Urinary bladder (tissue), 3 donors: ENCODE measurements at regions not wholly inside any gene's neighbourhood (a gene's known extent, or its start where the extent isn't known, plus 50 kb on each side); places are given as distances from the start of the nearest gene placed in this dataset.

Source experiments
- DNase-seq: peaks from one replicate; pipeline ENCODE4 v3.0.0-alpha.2; 2015; ENCODE audit errors: extremely low spot score
- H3K27ac ChIP-seq: one replicate; pipeline ENCODE4 v1.5.1; 2013; ENCODE audit warnings: low read depth, mild to moderate bottlenecking, moderate library complexity
- H3K36me3 ChIP-seq: one replicate; pipeline ENCODE4 v1.6.1; 2013; ENCODE audit warnings: mild to moderate bottlenecking, moderate library complexity; ENCODE audit not compliant: insufficient read depth
- H3K4me1 ChIP-seq: one replicate; pipeline ENCODE4 v1.6.1; 2013; ENCODE audit warnings: mild to moderate bottlenecking, moderate library complexity; ENCODE audit not compliant: insufficient read depth
- H3K4me3 ChIP-seq: one replicate; pipeline ENCODE4 v1.5.1; 2013; ENCODE audit warnings: low read depth, low read length
- WGBS: extraction: QIAGEN DNeasy Blood & Tissue Kit; methylation state at CpG from one replicate; pipeline ENCODE4 v1.1.7; 2013; 5-methylcytosine and 5-hydroxymethylcytosine counted together
- donor health status: healthy with polysubstance abuse.
- donor health status: healthy.

GRCh38 chr12:115680967-115681366, 596.5 kb downstream of the MED13L start:
- Histone ChIP-seq H3K4me1 (no peaks in the 10 kb centered on the region), H3K4me3 (no peak overlapping the region), H3K27ac (no peak overlapping the region), H3K36me3 (no peaks in the 10 kb centered on the region)
- 93% methylated on average over 1 of the region's 1 CpG for WGBS
- no peak for DNase-seq

- Histone ChIP-seq H3K27ac (no peak overlapping the region), H3K36me3 (no peaks in the 10 kb centered on the region), H3K4me1 (no peaks in the 10 kb centered on the region), H3K4me3 (no peak overlapping the region)
- WGBS: 91% methylated on average over 11 of the region's 11 CpGs
- no peak for DNase-seq
Observed at GRCh38 chr12:115672506-115673080, 604.9 kb downstream of the MED13L start.

GRCh38 chr12:115672086-115672485, 605.4 kb downstream of the MED13L start:
- no peak overlapping the region for H3K4me3 ChIP-seq
- H3K4me1 ChIP-seq: no peaks in the 10 kb centered on the region
- H3K27ac ChIP-seq: no peak overlapping the region
- no peak for DNase-seq
- H3K36me3 ChIP-seq: no peaks in the 10 kb centered on the region
- WGBS: 82% methylated on average over 3 of the region's 3 CpGs

- Histone ChIP-seq H3K4me3 (no peak overlapping the region), H3K36me3 (no peaks in the 10 kb centered on the region), H3K27ac (no peak overlapping the region), H3K4me1 (no peaks in the 10 kb centered on the region)
- no peak for DNase-seq
- 93% methylated on average over 5 of the region's 5 CpGs for WGBS
Observed at GRCh38 chr12:115670869-115671268, 606.6 kb downstream of the MED13L start.

- Histone ChIP-seq H3K4me3 (no peak overlapping the region), H3K27ac (no peak overlapping the region), H3K4me1 (no peaks in the 10 kb centered on the region), H3K36me3 (no peaks in the 10 kb centered on the region)
- DNase-seq: no peak
- WGBS: 33% methylated on average over 1 of the region's 1 CpG
Observed at GRCh38 chr12:115667116-115667515, 610.4 kb downstream of the MED13L start.

- H3K27ac ChIP-seq: no peak overlapping the region
- H3K36me3 ChIP-seq: no peaks in the 10 kb centered on the region
- DNase-seq: no peak
- H3K4me3 ChIP-seq: no peak overlapping the region
- no peaks in the 10 kb centered on the region for H3K4me1 ChIP-seq
Observed at GRCh38 chr12:115666168-115666567, 611.3 kb downstream of the MED13L start.

- no peaks in the 10 kb centered on the region for H3K36me3 ChIP-seq
- DNase-seq: peak; percentile 17
- H3K4me1 ChIP-seq: no peaks in the 10 kb centered on the region
- WGBS: 38% methylated on average over 2 of the region's 2 CpGs
- no peak overlapping the region for H3K27ac ChIP-seq
- H3K4me3 ChIP-seq: no peak overlapping the region
Observed at GRCh38 chr12:115661112-115661511, 616.4 kb downstream of the MED13L start.

GRCh38 chr12:115660211-115660805, 617.2 kb downstream of the MED13L start:
- H3K4me3 ChIP-seq: no peak overlapping the region
- no peak for DNase-seq
- H3K27ac ChIP-seq: no peak overlapping the region
- no peaks in the 10 kb centered on the region for H3K4me1 ChIP-seq
- WGBS: 59% methylated on average over 10 of the region's 10 CpGs
- no peaks in the 10 kb centered on the region for H3K36me3 ChIP-seq

GRCh38 chr12:115659422-115659821, 618.1 kb downstream of the MED13L start:
- WGBS: 82% methylated on average over 4 of the region's 4 CpGs
- H3K36me3 ChIP-seq: no peaks in the 10 kb centered on the region
- no peak overlapping the region for H3K4me3 ChIP-seq
- peak overlapping the region; percentile 29 for H3K27ac ChIP-seq
- DNase-seq: no peak
- H3K4me1 ChIP-seq: no peaks in the 10 kb centered on the region

GRCh38 chr12:115657081-115658013, 620.1 kb downstream of the MED13L start:
- Histone ChIP-seq H3K4me3 (no peak overlapping the region), H3K36me3 (no peaks in the 10 kb centered on the region), H3K27ac (no peak overlapping the region), H3K4me1 (peaks cover under 1% of the 10 kb centered on the region)
- 88% methylated on average over 7 of the region's 7 CpGs for WGBS
- no peak for DNase-seq

GRCh38 chr12:115650026-115650425, 627.5 kb downstream of the MED13L start:
- H3K4me1 ChIP-seq: peaks cover 2% of the 10 kb centered on the region
- no peaks in the 10 kb centered on the region for H3K36me3 ChIP-seq
- no peak for DNase-seq
- no peak overlapping the region for H3K4me3 ChIP-seq
- WGBS: 78% methylated on average over 10 of the region's 10 CpGs
- no peak overlapping the region for H3K27ac ChIP-seq

GRCh38 chr12:115648463-115648862, 629.0 kb downstream of the MED13L start:
- WGBS: 49% methylated on average over 1 of the region's 1 CpG
- H3K4me1 ChIP-seq: peaks cover 2% of the 10 kb centered on the region

GRCh38 chr12:115646210-115646609, 631.3 kb downstream of the MED13L start:
- no peaks in the 10 kb centered on the region for H3K36me3 ChIP-seq
- no peaks in the 10 kb centered on the region for H3K4me1 ChIP-seq
- H3K4me3 ChIP-seq: no peak overlapping the region
- DNase-seq: no peak
- H3K27ac ChIP-seq: no peak overlapping the region
- WGBS: 97% methylated on average over 2 of the region's 2 CpGs

More at GRCh38 chr12:115648463-115648862, 629.0 kb downstream of the MED13L start:
- Histone ChIP-seq H3K36me3 (no peaks in the 10 kb centered on the region), H3K4me3 (no peak overlapping the region), H3K27ac (no peak overlapping the region)
- DNase-seq: no peak

GRCh38 chr12:115640929-115641328, 636.6 kb downstream of the MED13L start:
- Histone ChIP-seq H3K36me3 (no peaks in the 10 kb centered on the region), H3K27ac (no peak overlapping the region), H3K4me1 (no peaks in the 10 kb centered on the region), H3K4me3 (no peak overlapping the region)
- DNase-seq: no peak
- 94% methylated on average over 2 of the region's 2 CpGs for WGBS
